A549 (cell line): ENCODE measurements at regions not wholly inside any gene's neighbourhood (a gene's known extent, or its start where the extent isn't known, plus 50 kb on each side); places are given as distances from the start of the nearest gene placed in this dataset.

ENCODE experiments used
- CBX2 ChIP-seq: fragments of 200-600 bp; sonication (generic); IDR thresholded peaks from 2 replicates; pipeline ENCODE4 v1.6.1; 2016; ENCODE audit warnings: low read depth, mild to moderate bottlenecking, borderline replicate concordance
- JUN ChIP-seq, 2 experiments: fragments of >200 bp; sonication (Bioruptor Twin); formaldehyde crosslinking; IDR thresholded peaks; 2 replicates in 1 of 2; 3 replicates in 1 of 2; pipeline ENCODE4 v1.6.1; 2016 to 2017
- POLR2A ChIP-seq: IDR thresholded peaks from 2 replicates; pipeline ENCODE4 v1.6.1; 2012; ENCODE audit warnings: mild to moderate bottlenecking, low read length
- POLR2AphosphoS2 ChIP-seq: conservative IDR thresholded peaks from 2 replicates; pipeline ENCODE4 v1.6.1; 2012; ENCODE audit warnings: low read length, improper control_type of control experiment, inconsistent platforms
- ZNF302 ChIP-seq: fragments of 250-450 bp; sonication (Bioruptor Pico); IDR thresholded peaks from 2 replicates; pipeline ENCODE4 v1.9.0; 2021; ENCODE audit warnings: inconsistent platforms, mild to moderate bottlenecking, moderate library complexity
- ZSCAN20 ChIP-seq: fragments of 250-450 bp; sonication (Bioruptor Pico); IDR thresholded peaks from 2 replicates; pipeline ENCODE4 v1.8.0; 2022; ENCODE audit warnings: mild to moderate bottlenecking, moderate library complexity
- TF ChIP-seq, protein P1 (sequence below): IDR thresholded peaks from 2 replicates; pipeline ENCODE4 v1.6.1; 2012
- TF ChIP-seq, protein P2 (sequence below): fragments of >200 bp; sonication (Bioruptor Twin); formaldehyde crosslinking; IDR thresholded peaks from 3 replicates; pipeline ENCODE4 v1.6.1; 2016

DNA sequence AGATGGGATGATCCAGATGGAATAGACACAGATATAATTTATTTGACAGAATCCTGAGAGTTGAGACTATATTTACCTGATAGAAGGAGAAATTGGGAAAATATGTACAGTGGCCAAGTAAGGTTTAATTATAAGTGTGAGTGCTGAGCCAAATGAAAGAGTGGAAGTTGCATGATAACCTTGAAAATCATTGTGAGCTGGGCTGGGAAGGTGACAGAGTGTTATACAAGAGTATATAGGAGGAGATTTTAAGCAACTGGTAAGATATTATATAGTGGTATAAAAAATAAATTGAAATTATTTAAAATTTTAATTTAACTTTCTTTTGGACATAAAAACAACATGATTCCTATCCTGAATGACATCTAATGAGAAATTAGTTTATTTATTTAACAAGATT lies 340.8 kb downstream of the NUP35 start:
- TF ChIP-seq POLR2A: no peak
- TF ChIP-seq, protein P1, sequence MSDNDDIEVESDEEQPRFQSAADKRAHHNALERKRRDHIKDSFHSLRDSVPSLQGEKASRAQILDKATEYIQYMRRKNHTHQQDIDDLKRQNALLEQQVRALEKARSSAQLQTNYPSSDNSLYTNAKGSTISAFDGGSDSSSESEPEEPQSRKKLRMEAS: no peak
- TF ChIP-seq POLR2AphosphoS2: no peak
- TF ChIP-seq, protein P2, sequence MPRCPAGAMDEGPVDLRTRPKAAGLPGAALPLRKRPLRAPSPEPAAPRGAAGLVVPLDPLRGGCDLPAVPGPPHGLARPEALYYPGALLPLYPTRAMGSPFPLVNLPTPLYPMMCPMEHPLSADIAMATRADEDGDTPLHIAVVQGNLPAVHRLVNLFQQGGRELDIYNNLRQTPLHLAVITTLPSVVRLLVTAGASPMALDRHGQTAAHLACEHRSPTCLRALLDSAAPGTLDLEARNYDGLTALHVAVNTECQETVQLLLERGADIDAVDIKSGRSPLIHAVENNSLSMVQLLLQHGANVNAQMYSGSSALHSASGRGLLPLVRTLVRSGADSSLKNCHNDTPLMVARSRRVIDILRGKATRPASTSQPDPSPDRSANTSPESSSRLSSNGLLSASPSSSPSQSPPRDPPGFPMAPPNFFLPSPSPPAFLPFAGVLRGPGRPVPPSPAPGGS: no peak
- TF ChIP-seq ZNF302 (CRISPR knock-in tag): no peak
- no peak for TF ChIP-seq JUN (IDR thresholded peaks at IDR 0.05)
- no peak for TF ChIP-seq CBX2
- no peak for TF ChIP-seq ZSCAN20 (CRISPR knock-in tag)
